ENCODE measurements at regions not wholly inside any gene's neighbourhood (a gene's known extent, or its start where the extent isn't known, plus 50 kb on each side); places are given as distances from the start of the nearest gene placed in this dataset.

DNA sequence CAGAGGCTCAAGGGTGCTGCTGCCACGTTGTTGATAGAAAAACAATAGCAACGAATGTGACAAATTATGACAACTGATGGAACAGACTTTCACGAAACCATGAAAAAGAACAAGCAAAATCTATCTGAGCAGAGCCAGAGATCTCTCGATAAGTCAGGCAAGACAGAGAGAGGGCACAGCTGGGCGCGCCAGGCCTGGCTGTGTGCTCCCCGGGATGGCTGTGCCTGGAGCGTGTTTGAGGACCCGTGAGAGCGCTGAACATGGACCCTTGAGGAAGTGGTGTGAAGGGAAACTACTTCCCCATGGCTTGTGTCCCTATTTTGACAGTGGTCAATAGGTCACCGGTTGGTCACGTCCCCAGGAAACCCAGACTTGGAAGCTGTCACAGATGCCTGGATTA is 83.1 kb upstream of the FGF3 start:
- TF ChIP-seq HDAC2 (IDR thresholded peaks at IDR 0.05): no peak
- TF ChIP-seq POLR2A (IDR thresholded peaks at IDR 0.05; ENCODE audit: low read length): no peak
- no peak for TF ChIP-seq EP300 (IDR thresholded peaks at IDR 0.05)
- no peak for TF ChIP-seq RCOR1 (IDR thresholded peaks at IDR 0.05; ENCODE audit: low read depth, low read length)

All from A549 (cell line).